ENCODE measurements at regions not wholly inside any gene's neighbourhood (a gene's known extent, or its start where the extent isn't known, plus 50 kb on each side); places are given as distances from the start of the nearest gene placed in this dataset.

DNA sequence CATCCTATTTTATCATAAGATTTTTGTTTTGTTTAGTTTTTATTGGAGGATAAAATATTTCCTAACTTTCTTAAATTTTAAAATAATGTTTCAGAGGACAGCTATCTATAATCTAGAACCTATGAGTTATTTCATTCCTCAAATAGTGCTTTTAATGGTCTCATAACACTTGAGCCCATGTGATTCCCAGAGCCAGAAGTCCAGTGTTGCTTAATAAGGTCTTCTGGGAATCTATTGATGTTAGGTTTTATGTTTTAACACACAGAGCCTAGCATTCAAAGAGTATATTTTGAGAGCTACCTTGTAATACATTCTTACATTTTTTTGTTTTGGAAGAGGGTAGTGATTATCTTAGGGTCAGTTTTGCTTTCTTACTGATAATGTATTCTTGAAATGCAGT, 200.2 kb downstream of the CENPW start:
- Histone ChIP-seq H3K36me3 (ENCODE audit: insufficient read depth, low read length) (no peaks in the 10 kb centered on the region), H3K4me1 (ENCODE audit: insufficient read depth, low read length) (peaks cover 6% of the 10 kb centered on the region), H3K79me2 (ENCODE audit: insufficient read depth, low read length) (no peaks in the 10 kb centered on the region), H3K9ac (ENCODE audit: low read length) (no peak overlapping the region), H3K4me3 (ENCODE audit: insufficient read depth, low read depth, low read length) (no peak overlapping the region), H3K27me3 (ENCODE audit: insufficient read depth, low read length) (no peaks in the 10 kb centered on the region), H2AFZ (ENCODE audit: low read depth, low read length) (no peak overlapping the region), H3K4me2 (ENCODE audit: low read length) (no peak overlapping the region), H3K27ac (ENCODE audit: low read depth, low read length) (no peak overlapping the region), H3K9me3 (ENCODE audit: insufficient read depth, low read depth, low read length) (no peaks in the 10 kb centered on the region), H4K20me1 (ENCODE audit: insufficient read depth, low read length) (no peaks in the 10 kb centered on the region)
- Mint-ChIP-seq H3K4me3 (ENCODE audit: unreplicated experiment) (no peak overlapping the region), H3K9me3 (ENCODE audit: unreplicated experiment) (no peaks in the 10 kb centered on the region), H3K27ac (ENCODE audit: unreplicated experiment) (no peak overlapping the region), H3K27me3 (ENCODE audit: low read depth, unreplicated experiment) (no peaks in the 10 kb centered on the region), H3K4me1 (ENCODE audit: low read depth, unreplicated experiment) (peaks cover 5% of the 10 kb centered on the region), H3K36me3 (ENCODE audit: low read depth, unreplicated experiment) (no peaks in the 10 kb centered on the region)
- FAIRE-seq (no peak), DNase-seq (ENCODE audit: low read depth) (no peak)
- TF ChIP-seq, protein P1, sequence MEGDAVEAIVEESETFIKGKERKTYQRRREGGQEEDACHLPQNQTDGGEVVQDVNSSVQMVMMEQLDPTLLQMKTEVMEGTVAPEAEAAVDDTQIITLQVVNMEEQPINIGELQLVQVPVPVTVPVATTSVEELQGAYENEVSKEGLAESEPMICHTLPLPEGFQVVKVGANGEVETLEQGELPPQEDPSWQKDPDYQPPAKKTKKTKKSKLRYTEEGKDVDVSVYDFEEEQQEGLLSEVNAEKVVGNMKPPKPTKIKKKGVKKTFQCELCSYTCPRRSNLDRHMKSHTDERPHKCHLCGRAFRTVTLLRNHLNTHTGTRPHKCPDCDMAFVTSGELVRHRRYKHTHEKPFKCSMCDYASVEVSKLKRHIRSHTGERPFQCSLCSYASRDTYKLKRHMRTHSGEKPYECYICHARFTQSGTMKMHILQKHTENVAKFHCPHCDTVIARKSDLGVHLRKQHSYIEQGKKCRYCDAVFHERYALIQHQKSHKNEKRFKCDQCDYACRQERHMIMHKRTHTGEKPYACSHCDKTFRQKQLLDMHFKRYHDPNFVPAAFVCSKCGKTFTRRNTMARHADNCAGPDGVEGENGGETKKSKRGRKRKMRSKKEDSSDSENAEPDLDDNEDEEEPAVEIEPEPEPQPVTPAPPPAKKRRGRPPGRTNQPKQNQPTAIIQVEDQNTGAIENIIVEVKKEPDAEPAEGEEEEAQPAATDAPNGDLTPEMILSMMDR (IDR thresholded peaks at IDR 0.05; ENCODE audit: insufficient read depth, low read depth, low read length): no peak
- TF ChIP-seq EZH2 (IDR thresholded peaks at IDR 0.05; ENCODE audit: insufficient read depth, low read length): no peak

DNA sequence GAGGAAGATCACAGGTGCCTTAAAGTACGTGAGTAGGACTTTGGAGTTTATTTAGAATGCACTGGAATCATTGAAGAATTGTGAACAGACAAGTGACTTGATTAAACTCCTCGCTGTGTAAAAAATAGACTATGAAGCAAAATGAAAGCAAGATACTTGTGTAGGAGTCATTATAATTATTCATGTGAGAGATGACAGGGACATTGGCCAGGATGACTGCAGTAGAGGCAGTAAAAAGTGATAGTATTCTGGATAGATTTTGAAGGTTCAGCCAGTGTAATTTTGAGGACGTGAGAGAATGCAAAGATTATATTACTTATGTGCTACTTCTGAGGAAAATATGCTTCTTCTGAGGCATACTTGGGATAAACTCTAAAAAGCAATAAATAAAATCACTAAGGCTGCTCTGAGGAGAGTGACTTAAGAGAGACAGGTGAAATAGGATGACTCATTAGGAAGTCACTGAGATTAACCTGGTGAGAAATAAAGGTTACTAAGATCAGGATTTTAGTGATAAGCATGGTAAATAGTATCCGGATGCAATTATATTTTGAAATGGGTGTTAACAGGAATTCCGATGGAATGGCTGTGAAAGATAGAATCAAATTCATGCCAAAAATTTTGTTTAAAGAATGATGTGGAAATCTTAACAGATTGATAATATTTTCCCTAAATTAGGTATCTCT, 202.0 kb downstream of the CENPW start:
- Histone ChIP-seq H3K27me3 (ENCODE audit: insufficient read depth, low read length) (no peaks in the 10 kb centered on the region), H3K4me2 (ENCODE audit: low read length) (no peak overlapping the region), H3K79me2 (ENCODE audit: insufficient read depth, low read length) (no peaks in the 10 kb centered on the region), H3K9ac (ENCODE audit: low read length) (no peak overlapping the region), H4K20me1 (ENCODE audit: insufficient read depth, low read length) (no peaks in the 10 kb centered on the region), H3K4me3 (ENCODE audit: insufficient read depth, low read depth, low read length) (no peak overlapping the region), H3K4me1 (ENCODE audit: insufficient read depth, low read length) (peaks cover 6% of the 10 kb centered on the region), H2AFZ (ENCODE audit: low read depth, low read length) (no peak overlapping the region), H3K9me3 (ENCODE audit: insufficient read depth, low read depth, low read length) (no peaks in the 10 kb centered on the region), H3K27ac (ENCODE audit: low read depth, low read length) (no peak overlapping the region), H3K36me3 (ENCODE audit: insufficient read depth, low read length) (no peaks in the 10 kb centered on the region)
- Mint-ChIP-seq H3K4me3 (ENCODE audit: unreplicated experiment) (no peak overlapping the region), H3K9me3 (ENCODE audit: unreplicated experiment) (no peaks in the 10 kb centered on the region), H3K36me3 (ENCODE audit: low read depth, unreplicated experiment) (no peaks in the 10 kb centered on the region), H3K27ac (ENCODE audit: unreplicated experiment) (no peak overlapping the region), H3K4me1 (ENCODE audit: low read depth, unreplicated experiment) (peaks cover 5% of the 10 kb centered on the region), H3K27me3 (ENCODE audit: low read depth, unreplicated experiment) (no peaks in the 10 kb centered on the region)
- FAIRE-seq: no peak
- no peak for TF ChIP-seq EZH2 (IDR thresholded peaks at IDR 0.05; ENCODE audit: insufficient read depth, low read length)
- DNase-seq (ENCODE audit: low read depth): no peak

DNA sequence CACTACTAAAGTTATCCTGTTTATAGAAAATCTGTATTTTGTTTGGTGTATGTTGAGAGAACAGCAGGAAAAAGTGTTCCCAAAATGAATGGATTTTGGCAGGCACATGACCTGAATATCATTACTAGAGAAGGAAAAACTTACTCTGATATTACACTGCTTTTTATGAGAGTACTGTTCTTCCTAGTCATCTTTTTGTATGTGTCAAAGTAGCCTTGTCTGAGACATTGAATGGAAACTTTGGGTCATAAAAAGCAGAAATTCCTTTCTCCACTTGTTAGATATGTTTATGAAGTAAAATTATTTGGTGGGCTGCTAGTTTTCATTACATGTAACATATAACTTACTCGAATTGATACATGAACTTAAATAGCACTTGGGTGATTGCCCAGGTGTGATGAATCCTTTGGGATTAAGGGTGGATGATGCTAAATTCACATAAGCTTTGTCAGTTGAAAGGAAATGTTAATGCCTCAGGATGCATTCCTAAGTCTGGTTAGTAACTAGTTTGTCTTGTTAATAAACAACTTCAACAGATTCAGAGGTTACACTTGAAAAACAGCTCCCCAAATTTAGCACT, 206.7 kb downstream of the CENPW start:
- peaks cover 4% of the 10 kb centered on the region for H3K27me3 Mint-ChIP-seq (ENCODE audit: low read depth, unreplicated experiment)
- no peaks in the 10 kb centered on the region for H3K36me3 Mint-ChIP-seq (ENCODE audit: low read depth, unreplicated experiment)
- no peak overlapping the region for H3K4me3 Mint-ChIP-seq (ENCODE audit: unreplicated experiment)
- no peaks in the 10 kb centered on the region for H3K9me3 ChIP-seq (ENCODE audit: insufficient read depth, low read depth, low read length)
- no peaks in the 10 kb centered on the region for H3K36me3 ChIP-seq (ENCODE audit: insufficient read depth, low read length)
- FAIRE-seq (no peak), DNase-seq (ENCODE audit: low read depth) (no peak)
- no peak overlapping the region for H3K4me2 ChIP-seq (ENCODE audit: low read length)
- TF ChIP-seq EZH2 (IDR thresholded peaks at IDR 0.05; ENCODE audit: insufficient read depth, low read length): no peak
- TF ChIP-seq, protein P1 (IDR thresholded peaks at IDR 0.05; ENCODE audit: insufficient read depth, low read depth, low read length): no peak
- H3K9me3 Mint-ChIP-seq (ENCODE audit: unreplicated experiment): no peaks in the 10 kb centered on the region
- H2AFZ ChIP-seq (ENCODE audit: low read depth, low read length): no peak overlapping the region
- no peak overlapping the region for H3K4me3 ChIP-seq (ENCODE audit: insufficient read depth, low read depth, low read length)
- H3K27ac ChIP-seq (ENCODE audit: low read depth, low read length): no peak overlapping the region
- H3K79me2 ChIP-seq (ENCODE audit: insufficient read depth, low read length): no peaks in the 10 kb centered on the region
- H3K27me3 ChIP-seq (ENCODE audit: insufficient read depth, low read length): no peaks in the 10 kb centered on the region
- no peaks in the 10 kb centered on the region for H3K4me1 ChIP-seq (ENCODE audit: insufficient read depth, low read length)
- no peak overlapping the region for H3K27ac Mint-ChIP-seq (ENCODE audit: unreplicated experiment)
- H3K9ac ChIP-seq (ENCODE audit: low read length): no peak overlapping the region
- no peaks in the 10 kb centered on the region for H3K4me1 Mint-ChIP-seq (ENCODE audit: low read depth, unreplicated experiment)
- H4K20me1 ChIP-seq (ENCODE audit: insufficient read depth, low read length): no peaks in the 10 kb centered on the region
